Stimulated activated CD8-positive, alpha-beta memory T cell treated with anti-CD3 and anti-CD28 coated beads, Interleukin-2, amount 100 ng/mL, for 48 hours (primary cell): ENCODE measurements at regions not wholly inside any gene's neighbourhood (a gene's known extent, or its start where the extent isn't known, plus 50 kb on each side); places are given as distances from the start of the nearest gene placed in this dataset.

Experiments used
- DNase-seq, 2 donors: peaks; one replicate each; pipeline ENCODE4 v3.0.0-alpha.2; 2020; ENCODE audit warnings: low read depth in 2 of 2

GRCh38 chr7:25949736-25950487 lies 202.1 kb upstream of the NFE2L3 start:
- DNase-seq: no peak

- DNase-seq: peak; percentile 59 to 74
Measured at GRCh38 chr7:25950488-25951413, 201.2 kb upstream of the NFE2L3 start.

GRCh38 chr7:25951414-25952260 lies 200.4 kb upstream of the NFE2L3 start:
- no peak for DNase-seq

- DNase-seq: no peak
Measured at GRCh38 chr7:25952261-25953057, 199.5 kb upstream of the NFE2L3 start.

GRCh38 chr7:25953859-25954258 lies 198.1 kb upstream of the NFE2L3 start:
- no peak for DNase-seq

- no peak for DNase-seq
Measured at GRCh38 chr7:25954395-25954794, 197.6 kb upstream of the NFE2L3 start.

GRCh38 chr7:25959168-25959734 lies 192.7 kb upstream of the NFE2L3 start:
- no peak for DNase-seq

GRCh38 chr7:25963733-25964132 lies 188.3 kb upstream of the NFE2L3 start:
- no peak for DNase-seq

GRCh38 chr7:25964483-25964991 lies 187.5 kb upstream of the NFE2L3 start:
- no peak for DNase-seq

- DNase-seq: no peak
Measured at GRCh38 chr7:25965405-25966123, 186.4 kb upstream of the NFE2L3 start.

GRCh38 chr7:25966469-25966868 lies 185.5 kb upstream of the NFE2L3 start:
- DNase-seq: no peak

GRCh38 chr7:25967278-25968204 lies 184.5 kb upstream of the NFE2L3 start:
- DNase-seq: no peak

GRCh38 chr7:25968205-25968993 lies 183.6 kb upstream of the NFE2L3 start:
- peak; percentile 39 to 41 for DNase-seq

- DNase-seq: no peak
Measured at GRCh38 chr7:25970356-25970755, 181.6 kb upstream of the NFE2L3 start.

GRCh38 chr7:25970911-25971310 lies 181.1 kb upstream of the NFE2L3 start:
- DNase-seq: no peak

- no peak for DNase-seq
Measured at GRCh38 chr7:25976630-25977029, 175.4 kb upstream of the NFE2L3 start.

GRCh38 chr7:25978466-25978865 lies 173.5 kb upstream of the NFE2L3 start:
- no peak for DNase-seq

- no peak for DNase-seq
Measured at GRCh38 chr7:25979605-25980004, 172.4 kb upstream of the NFE2L3 start.
